Ishikawa (cell line): ENCODE measurements at regions not wholly inside any gene's neighbourhood (a gene's known extent, or its start where the extent isn't known, plus 50 kb on each side); places are given as distances from the start of the nearest gene placed in this dataset.

Source experiments
- CEBPB ChIP-seq: IDR thresholded peaks from 2 replicates; pipeline ENCODE4 v1.6.1; 2012
- CREB1 ChIP-seq: IDR thresholded peaks from 2 replicates; pipeline ENCODE4 v1.6.1; 2012; ENCODE audit warnings: low read depth
- EGR1 ChIP-seq: IDR thresholded peaks from 2 replicates; pipeline ENCODE4 v1.6.1; 2012
- EP300 ChIP-seq: IDR thresholded peaks from 2 replicates; pipeline ENCODE4 v1.6.1; 2012; ENCODE audit warnings: borderline replicate concordance
- FOXM1 ChIP-seq: IDR thresholded peaks from 2 replicates; pipeline ENCODE4 v1.6.1; 2012; ENCODE audit warnings: low read depth, borderline replicate concordance
- NFIC ChIP-seq: IDR thresholded peaks from 2 replicates; pipeline ENCODE4 v1.6.1; 2012
- RAD21 ChIP-seq: IDR thresholded peaks from 2 replicates; pipeline ENCODE4 v1.6.1; 2012; ENCODE audit warnings: low read depth
- TAF1 ChIP-seq: IDR thresholded peaks from 2 replicates; pipeline ENCODE4 v1.6.1; 2012; ENCODE audit warnings: low read depth, mild to moderate bottlenecking
- TCF12 ChIP-seq: IDR thresholded peaks from 2 replicates; pipeline ENCODE4 v1.6.1; 2012; ENCODE audit warnings: low read depth
- TEAD4 ChIP-seq: IDR thresholded peaks from 2 replicates; pipeline ENCODE4 v1.6.1; 2012
- USF1 ChIP-seq: IDR thresholded peaks from 2 replicates; pipeline ENCODE4 v1.6.1; 2012
- YY1 ChIP-seq: IDR thresholded peaks from 2 replicates; pipeline ENCODE4 v1.6.1; 2012; ENCODE audit warnings: low read depth
- ZBTB7A ChIP-seq: IDR thresholded peaks from 2 replicates; pipeline ENCODE4 v1.6.1; 2012; ENCODE audit warnings: low read depth
- TF ChIP-seq, protein P1 (sequence below): IDR thresholded peaks from 2 replicates; pipeline ENCODE4 v1.6.1; 2012
- TF ChIP-seq, protein P2 (sequence below): IDR thresholded peaks from 2 replicates; pipeline ENCODE4 v1.6.1; 2012; ENCODE audit warnings: low read depth, mild to moderate bottlenecking

- TF ChIP-seq, protein P1, sequence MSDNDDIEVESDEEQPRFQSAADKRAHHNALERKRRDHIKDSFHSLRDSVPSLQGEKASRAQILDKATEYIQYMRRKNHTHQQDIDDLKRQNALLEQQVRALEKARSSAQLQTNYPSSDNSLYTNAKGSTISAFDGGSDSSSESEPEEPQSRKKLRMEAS: no peak
- no peak for TF ChIP-seq ZBTB7A
- TF ChIP-seq TAF1: no peak
- TF ChIP-seq FOXM1: no peak
- TF ChIP-seq EP300: no peak
- TF ChIP-seq RAD21: no peak
- no peak for TF ChIP-seq USF1
- no peak for TF ChIP-seq YY1
- TF ChIP-seq CREB1: no peak
- TF ChIP-seq EGR1: no peak
- TF ChIP-seq TEAD4: no peak
- TF ChIP-seq, protein P2, sequence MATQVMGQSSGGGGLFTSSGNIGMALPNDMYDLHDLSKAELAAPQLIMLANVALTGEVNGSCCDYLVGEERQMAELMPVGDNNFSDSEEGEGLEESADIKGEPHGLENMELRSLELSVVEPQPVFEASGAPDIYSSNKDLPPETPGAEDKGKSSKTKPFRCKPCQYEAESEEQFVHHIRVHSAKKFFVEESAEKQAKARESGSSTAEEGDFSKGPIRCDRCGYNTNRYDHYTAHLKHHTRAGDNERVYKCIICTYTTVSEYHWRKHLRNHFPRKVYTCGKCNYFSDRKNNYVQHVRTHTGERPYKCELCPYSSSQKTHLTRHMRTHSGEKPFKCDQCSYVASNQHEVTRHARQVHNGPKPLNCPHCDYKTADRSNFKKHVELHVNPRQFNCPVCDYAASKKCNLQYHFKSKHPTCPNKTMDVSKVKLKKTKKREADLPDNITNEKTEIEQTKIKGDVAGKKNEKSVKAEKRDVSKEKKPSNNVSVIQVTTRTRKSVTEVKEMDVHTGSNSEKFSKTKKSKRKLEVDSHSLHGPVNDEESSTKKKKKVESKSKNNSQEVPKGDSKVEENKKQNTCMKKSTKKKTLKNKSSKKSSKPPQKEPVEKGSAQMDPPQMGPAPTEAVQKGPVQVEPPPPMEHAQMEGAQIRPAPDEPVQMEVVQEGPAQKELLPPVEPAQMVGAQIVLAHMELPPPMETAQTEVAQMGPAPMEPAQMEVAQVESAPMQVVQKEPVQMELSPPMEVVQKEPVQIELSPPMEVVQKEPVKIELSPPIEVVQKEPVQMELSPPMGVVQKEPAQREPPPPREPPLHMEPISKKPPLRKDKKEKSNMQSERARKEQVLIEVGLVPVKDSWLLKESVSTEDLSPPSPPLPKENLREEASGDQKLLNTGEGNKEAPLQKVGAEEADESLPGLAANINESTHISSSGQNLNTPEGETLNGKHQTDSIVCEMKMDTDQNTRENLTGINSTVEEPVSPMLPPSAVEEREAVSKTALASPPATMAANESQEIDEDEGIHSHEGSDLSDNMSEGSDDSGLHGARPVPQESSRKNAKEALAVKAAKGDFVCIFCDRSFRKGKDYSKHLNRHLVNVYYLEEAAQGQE: no peak
- no peak for TF ChIP-seq CEBPB
- no peak for TF ChIP-seq TCF12
- no peak for TF ChIP-seq NFIC
These were observed 358.8 kb upstream of the RIOK2 start for GRCh38 chr5:97541864-97542263.

- TF ChIP-seq CREB1 (no peak), TEAD4 (no peak), YY1 (no peak), EP300 (no peak), FOXM1 (no peak), TCF12 (no peak), NFIC (no peak), CEBPB (no peak), USF1 (no peak), RAD21 (no peak), ZBTB7A (no peak), EGR1 (no peak), TAF1 (no peak)
- TF ChIP-seq, protein P1: no peak
- TF ChIP-seq, protein P2: no peak
These were observed 359.4 kb upstream of the RIOK2 start for GRCh38 chr5:97542469-97542868.

- TF ChIP-seq USF1: no peak
- no peak for TF ChIP-seq ZBTB7A
- TF ChIP-seq CREB1: no peak
- TF ChIP-seq, protein P1: no peak
- TF ChIP-seq TAF1: no peak
- TF ChIP-seq YY1: no peak
- TF ChIP-seq, protein P2: no peak
- no peak for TF ChIP-seq NFIC
- TF ChIP-seq EP300: no peak
- no peak for TF ChIP-seq FOXM1
These were observed 360.1 kb upstream of the RIOK2 start for GRCh38 chr5:97543166-97543565.

DNA sequence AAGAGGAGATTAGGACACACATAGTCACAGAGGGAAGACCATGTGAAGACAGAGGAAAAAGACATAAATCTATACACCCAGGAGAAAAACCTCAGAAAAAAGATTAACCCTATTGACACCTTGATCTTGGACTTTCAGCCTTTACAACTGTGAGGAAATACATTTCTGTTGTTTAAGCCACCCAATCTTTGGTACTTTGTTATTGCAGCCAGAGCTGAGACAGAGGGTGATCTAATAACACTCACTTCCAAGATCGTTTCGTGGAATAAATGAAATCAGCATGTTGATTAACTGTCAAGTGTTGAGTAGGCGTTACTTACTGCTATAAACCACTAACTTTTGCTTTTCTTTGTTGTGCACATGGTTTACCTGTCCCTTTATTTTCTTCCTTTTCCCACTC is 361.2 kb upstream of the RIOK2 start:
- TF ChIP-seq ZBTB7A (no peak), TCF12 (no peak), CEBPB (no peak), TEAD4 (no peak), TAF1 (no peak), EGR1 (no peak), CREB1 (no peak), EP300 (no peak), YY1 (no peak), RAD21 (no peak)
- TF ChIP-seq, protein P2: no peak
